RWPE1 (cell line): ENCODE measurements at regions not wholly inside any gene's neighbourhood (a gene's known extent, or its start where the extent isn't known, plus 50 kb on each side); places are given as distances from the start of the nearest gene placed in this dataset.
A peak's percentile ranks its signal among the peaks of the same experiment; 100 is the strongest.

Experiments
- CTCF ChIA-PET: fragments of 350-600 bp; sonication (Branson Sonifier 250); formaldehyde crosslinking; extraction: SDS; loops from one replicate; lab custom pipeline; 2021; lab: Yijun Ruan, JAX
- POLR2A ChIA-PET: fragments of 400-600 bp; formaldehyde crosslinking; extraction: SDS; loops from one replicate; lab custom pipeline; 2020; ENCODE audit warnings: antibody characterized with exemption; ENCODE audit not compliant: low non-redundant PET; lab: Yijun Ruan, JAX
- DNase-seq: peaks from one replicate; pipeline ENCODE4 v3.0.0; 2012; ENCODE audit warnings: low spot score
- H3K27ac ChIP-seq: fragments of 450-650 bp; 2 replicates; pipeline ENCODE4 v1.5.1; 2017
- CTCF ChIP-seq: fragments of 450-650 bp; conservative IDR thresholded peaks from 2 replicates; pipeline ENCODE4 v1.5.1; 2017; ENCODE audit warnings: low read depth, mild to moderate bottlenecking

GRCh38 chr2:235391921-235392615, 101.8 kb upstream of the AGAP1 start:
- H3K27ac ChIP-seq: no peak overlapping the region
- CTCF ChIA-PET: interaction anchor here (0.6 kb wide), 1 partner anchor 179 kb away, joined by 3 read pairs; no protein-coding TSS in a partner anchor
- no peak for TF ChIP-seq CTCF
- no peak for DNase-seq
- POLR2A ChIA-PET: no interaction called here

GRCh38 chr2:235394278-235394828, 99.5 kb upstream of the AGAP1 start:
- CTCF ChIA-PET: interaction anchor here (0.6 to 0.7 kb wide), 4 partner anchors 84 to 232 kb away, joined by 3 to 4 read pairs (median 4); no protein-coding TSS in a partner anchor
- H3K27ac ChIP-seq: peak overlapping the region; percentile 81
- no peak for TF ChIP-seq CTCF
- POLR2A ChIA-PET: no interaction called here
- peak; percentile 92 for DNase-seq

GRCh38 chr2:235396071-235396846, 97.6 kb upstream of the AGAP1 start:
- ChIA-PET POLR2A (no interaction called here), CTCF (interaction anchor here (0.9 kb wide), 1 partner anchor 8 kb away, joined by 3 read pairs; no protein-coding TSS in a partner anchor)
- H3K27ac ChIP-seq: no peak overlapping the region
- TF ChIP-seq CTCF: no peak
- no peak for DNase-seq

DNA sequence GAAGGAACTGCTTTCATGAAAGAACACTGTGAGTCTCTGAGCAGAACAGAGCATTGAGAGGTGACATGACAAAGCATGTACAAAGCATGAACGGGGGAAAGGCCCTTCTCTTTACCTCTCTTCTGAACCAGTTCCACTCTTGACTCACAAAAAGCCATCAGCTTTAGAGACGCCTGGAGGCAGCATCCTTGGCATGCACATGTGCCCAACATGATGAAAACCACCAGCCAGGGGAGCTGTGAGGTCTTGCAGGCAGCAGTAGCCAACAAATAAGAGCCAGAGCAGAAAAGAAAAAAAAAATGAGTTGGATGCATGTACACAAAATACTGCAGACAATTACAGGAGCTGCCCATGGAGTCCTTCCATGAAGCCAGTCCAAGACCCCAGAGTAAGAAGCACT, 95.5 kb upstream of the AGAP1 start:
- ChIA-PET CTCF (interaction anchor here (0.7 kb wide), 2 partner anchors 16 to 1110 kb away, joined by 4 read pairs; no protein-coding TSS in a partner anchor), POLR2A (no interaction called here)
- TF ChIP-seq CTCF: no peak
- H3K27ac ChIP-seq: no peak overlapping the region
- no peak for DNase-seq

- ChIA-PET POLR2A (no interaction called here), CTCF (interaction anchor here (0.6 kb wide), 1 partner anchor 61 kb away, joined by 3 read pairs; no protein-coding TSS in a partner anchor)
- TF ChIP-seq CTCF: no peak
- DNase-seq: no peak
- H3K27ac ChIP-seq: no peak overlapping the region
These were observed 93.9 kb upstream of the AGAP1 start for GRCh38 chr2:235399895-235400294.

DNA sequence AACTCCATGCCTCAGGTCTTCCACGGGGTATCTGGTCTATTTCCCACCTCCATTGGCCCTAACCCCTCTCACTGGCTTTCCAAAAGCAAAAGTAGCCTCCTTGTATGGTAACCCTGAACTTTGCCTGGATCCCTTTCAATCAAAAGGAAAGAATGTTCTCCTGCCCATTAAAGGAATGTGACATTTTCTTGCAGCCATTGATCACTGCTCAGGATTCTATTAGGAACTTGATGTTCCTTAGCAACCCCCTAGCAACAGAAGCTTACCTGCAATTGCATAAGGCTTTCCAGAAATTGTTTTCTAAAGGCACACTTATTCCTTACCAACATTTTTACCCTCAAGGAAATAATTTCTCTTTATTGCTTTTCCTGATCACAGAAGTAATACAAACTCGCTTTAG, 91.4 kb upstream of the AGAP1 start:
- ChIA-PET POLR2A (no interaction called here), CTCF (no interaction called here)
- no peak for TF ChIP-seq CTCF
- peak; percentile 28 for DNase-seq
- no peak overlapping the region for H3K27ac ChIP-seq
